ENCODE measurements at regions not wholly inside any gene's neighbourhood (a gene's known extent, or its start where the extent isn't known, plus 50 kb on each side); places are given as distances from the start of the nearest gene placed in this dataset.

DNA sequence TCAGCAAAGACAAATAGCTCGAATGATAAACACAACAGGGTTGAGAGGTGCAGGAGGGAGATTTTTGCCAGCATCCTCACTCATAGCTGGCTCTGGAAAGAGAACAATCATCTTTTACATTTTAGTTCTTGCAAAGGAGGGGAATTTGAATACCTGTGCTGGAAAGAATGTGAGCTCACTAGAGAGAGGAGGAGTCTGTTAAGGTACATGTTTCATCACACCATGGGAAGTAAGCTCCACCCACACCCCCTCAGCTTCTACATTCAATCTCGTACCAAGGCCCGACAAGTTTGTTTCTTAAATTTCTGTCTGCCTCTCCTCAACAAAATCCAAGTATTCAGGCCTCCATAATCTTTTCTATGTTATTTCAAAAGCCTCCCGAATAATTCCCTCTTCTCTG lies 254.6 kb downstream of the BRINP1 start:
- DNase-seq (no peak), ATAC-seq (no peak)
- intact Hi-C loops (cut with DNase I), result no loop called here
